GM23338 (cell line): ENCODE measurements at regions not wholly inside any gene's neighbourhood (a gene's known extent, or its start where the extent isn't known, plus 50 kb on each side); places are given as distances from the start of the nearest gene placed in this dataset.

ENCODE experiments used
- ATAC-seq: fragments of 200-7000 bp; cut with Tn5 transposase; 3 replicates; pipeline ENCODE4 v1.9.1; 2020
- DNase-seq: peaks from one replicate; pipeline ENCODE4 v3.0.0-alpha.2; 2015; ENCODE audit warnings: low spot score
- H2AFZ ChIP-seq: fragments of 200-600 bp; sonication (generic); 2 replicates; pipeline ENCODE4 v1.8.0; 2016; ENCODE audit warnings: antibody characterized with exemption, mild to moderate bottlenecking, moderate library complexity
- H3F3A ChIP-seq: fragments of 200-600 bp; sonication (generic); replicated peaks from 2 replicates; pipeline ENCODE4 v1.8.0; 2017; ENCODE audit warnings: antibody characterized with exemption, mixed run types, low read depth
- H3K27ac ChIP-seq: fragments of 200-600 bp; sonication (generic); 2 replicates; pipeline ENCODE4 v1.6.1; 2016; ENCODE audit warnings: low read depth
- H3K27me3 ChIP-seq: fragments of 200-600 bp; sonication (generic); 2 replicates; pipeline ENCODE4 v1.8.0; 2016; ENCODE audit warnings: mild to moderate bottlenecking, mixed run types, moderate library complexity; ENCODE audit not compliant: insufficient read depth
- H3K36me3 ChIP-seq: fragments of 200-600 bp; sonication (generic); 2 replicates; pipeline ENCODE4 v1.8.0; 2016; ENCODE audit warnings: mild to moderate bottlenecking; ENCODE audit not compliant: insufficient read depth
- H3K4me1 ChIP-seq: fragments of 200-600 bp; sonication (generic); 2 replicates; pipeline ENCODE4 v1.8.0; 2016; ENCODE audit warnings: mild to moderate bottlenecking, moderate library complexity; ENCODE audit not compliant: insufficient read depth
- H3K4me2 ChIP-seq: fragments of 200-600 bp; sonication (generic); 2 replicates; pipeline ENCODE4 v1.7.1; 2017; ENCODE audit warnings: mixed run types
- H3K4me3 ChIP-seq: fragments of 200-600 bp; sonication (generic); 2 replicates; pipeline ENCODE4 v1.6.1; 2016; ENCODE audit warnings: mixed run types
- H3K79me2 ChIP-seq: fragments of 200-600 bp; sonication (generic); replicated peaks from 2 replicates; pipeline ENCODE4 v1.8.0; 2017; ENCODE audit warnings: mild to moderate bottlenecking; ENCODE audit not compliant: insufficient read depth
- H3K9me2 ChIP-seq: fragments of 200-600 bp; sonication (generic); 2 replicates; pipeline ENCODE4 v1.8.0; 2017; ENCODE audit not compliant: insufficient read depth
- H4K20me1 ChIP-seq: fragments of 200-600 bp; sonication (generic); replicated peaks from 2 replicates; pipeline ENCODE4 v1.8.0; 2017; ENCODE audit warnings: mild to moderate bottlenecking; ENCODE audit not compliant: insufficient read depth
- H3K27ac Mint-ChIP-seq: 2 replicates; pipeline ENCODE4 v1.8.0; 2020; ENCODE audit warnings: inconsistent platforms, mild to moderate bottlenecking, moderate library complexity, mixed read lengths
- H3K27me3 Mint-ChIP-seq: 3 replicates; pipeline ENCODE4 v1.8.0; 2022; ENCODE audit warnings: low read depth, mild to moderate bottlenecking, moderate library complexity, mixed read lengths, inconsistent platforms; ENCODE audit not compliant: insufficient read depth, poor library complexity
- H3K36me3 Mint-ChIP-seq: 3 replicates; pipeline ENCODE4 v1.8.0; 2021; ENCODE audit warnings: low read depth, mild to moderate bottlenecking, inconsistent platforms, moderate library complexity, mixed read lengths
- H3K4me1 Mint-ChIP-seq: 3 replicates; pipeline ENCODE4 v1.8.0; 2020; ENCODE audit warnings: mild to moderate bottlenecking, inconsistent platforms, mixed read lengths
- H3K4me3 Mint-ChIP-seq: 3 replicates; pipeline ENCODE4 v1.8.0; 2021; ENCODE audit warnings: moderate library complexity, mild to moderate bottlenecking, inconsistent platforms, mixed read lengths
- H3K9me3 Mint-ChIP-seq: 3 replicates; pipeline ENCODE4 v1.8.0; 2020; ENCODE audit warnings: moderate library complexity, mild to moderate bottlenecking, inconsistent platforms, mixed read lengths
- EZH2 ChIP-seq: fragments of 200-600 bp; sonication (generic); IDR thresholded peaks from one replicate; pipeline ENCODE4 v1.8.0; 2017; ENCODE audit warnings: antibody characterized with exemption, mild to moderate bottlenecking, low read depth; ENCODE audit not compliant: unreplicated experiment
- JUNB ChIP-seq: IDR thresholded peaks from one replicate; pipeline ENCODE4 v1.6.1; 2016; ENCODE audit warnings: antibody characterized with exemption; ENCODE audit not compliant: unreplicated experiment
- POLR2AphosphoS5 ChIP-seq: IDR thresholded peaks from 2 replicates; pipeline ENCODE4 v1.6.1; 2016; ENCODE audit warnings: antibody characterized with exemption, low read depth
- ZNF331 ChIP-seq: fragments of 250-450 bp; sonication (Bioruptor Pico); IDR thresholded peaks from 2 replicates; pipeline ENCODE4 v1.5.0; 2020; ENCODE audit warnings: low read depth, mild to moderate bottlenecking, moderate library complexity
- TF ChIP-seq, protein P1 (sequence below), 2 experiments: fragments of 200-600 bp in 1 of 2; sonication (generic) in 1 of 2; conservative IDR thresholded peaks; 2 replicates each; pipeline versions ENCODE4 v1.5.1 to v1.6.1; 2016 to 2017; ENCODE audit warnings: antibody characterized with exemption in 2 of 2, low read depth in 2 of 2, mild to moderate bottlenecking in 2 of 2, moderate library complexity in 1 of 2
- TF ChIP-seq, protein P2 (sequence below): IDR thresholded peaks from one replicate; pipeline ENCODE4 v1.6.1; 2018; ENCODE audit warnings: antibody characterized with exemption; ENCODE audit not compliant: unreplicated experiment

DNA sequence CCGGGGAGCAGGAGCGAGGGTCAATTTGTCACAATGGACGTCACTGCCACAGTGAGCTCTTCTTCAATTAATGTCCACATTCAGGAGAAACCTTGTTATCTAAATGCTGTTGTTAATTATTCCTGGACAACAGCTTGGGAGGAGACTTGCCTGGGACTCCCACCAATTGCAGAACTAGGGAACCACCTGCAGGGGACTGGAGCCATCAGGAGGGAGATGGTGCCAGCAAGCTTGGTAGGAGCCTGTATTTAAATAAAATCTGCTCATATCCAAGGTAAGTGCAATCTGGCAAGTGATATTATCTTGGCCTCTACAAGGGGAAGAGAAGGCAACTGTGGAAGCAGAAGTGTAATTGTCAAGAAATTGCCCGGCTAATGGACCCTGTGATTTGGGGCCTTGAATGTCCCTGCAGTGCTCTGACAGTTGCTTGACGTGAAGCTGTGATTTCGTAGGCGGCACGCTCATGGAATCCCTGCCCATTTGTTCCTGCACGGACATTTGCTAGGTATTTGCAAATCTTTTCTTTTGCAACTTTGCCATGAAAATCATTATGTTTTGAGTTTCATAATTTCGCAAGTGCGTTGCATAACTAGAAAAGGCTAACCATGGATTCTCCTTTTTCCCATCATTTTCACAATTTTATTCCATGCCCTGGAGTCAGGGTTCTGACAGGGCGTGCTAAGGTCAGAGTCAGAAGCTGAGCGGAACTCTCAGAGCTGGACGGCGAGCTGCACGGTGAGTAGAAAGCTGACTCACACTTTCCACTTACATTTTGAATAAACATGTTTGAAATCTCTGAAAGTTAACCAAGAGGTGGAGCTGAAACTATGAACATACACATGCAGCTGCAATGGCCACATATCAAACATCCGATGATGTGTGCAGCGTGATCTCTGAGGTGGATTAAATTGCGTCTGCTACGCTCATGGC, 84.9 kb upstream of the TCERG1L start:
- no peaks in the 10 kb centered on the region for H3K4me1 ChIP-seq
- no peak overlapping the region for H3K4me3 ChIP-seq
- TF ChIP-seq ZNF331 (CRISPR knock-in tag) (no peak), JUNB (no peak), EZH2 (no peak)
- TF ChIP-seq, protein P1, sequence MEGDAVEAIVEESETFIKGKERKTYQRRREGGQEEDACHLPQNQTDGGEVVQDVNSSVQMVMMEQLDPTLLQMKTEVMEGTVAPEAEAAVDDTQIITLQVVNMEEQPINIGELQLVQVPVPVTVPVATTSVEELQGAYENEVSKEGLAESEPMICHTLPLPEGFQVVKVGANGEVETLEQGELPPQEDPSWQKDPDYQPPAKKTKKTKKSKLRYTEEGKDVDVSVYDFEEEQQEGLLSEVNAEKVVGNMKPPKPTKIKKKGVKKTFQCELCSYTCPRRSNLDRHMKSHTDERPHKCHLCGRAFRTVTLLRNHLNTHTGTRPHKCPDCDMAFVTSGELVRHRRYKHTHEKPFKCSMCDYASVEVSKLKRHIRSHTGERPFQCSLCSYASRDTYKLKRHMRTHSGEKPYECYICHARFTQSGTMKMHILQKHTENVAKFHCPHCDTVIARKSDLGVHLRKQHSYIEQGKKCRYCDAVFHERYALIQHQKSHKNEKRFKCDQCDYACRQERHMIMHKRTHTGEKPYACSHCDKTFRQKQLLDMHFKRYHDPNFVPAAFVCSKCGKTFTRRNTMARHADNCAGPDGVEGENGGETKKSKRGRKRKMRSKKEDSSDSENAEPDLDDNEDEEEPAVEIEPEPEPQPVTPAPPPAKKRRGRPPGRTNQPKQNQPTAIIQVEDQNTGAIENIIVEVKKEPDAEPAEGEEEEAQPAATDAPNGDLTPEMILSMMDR (conservative IDR thresholded peaks at IDR 0.05; ENCODE audit: low read depth in 2 of 2): peak; percentile 23 to 37; a peak in 3 of 4 replicates
- H3K4me1 Mint-ChIP-seq: no peaks in the 10 kb centered on the region; the same call in 2 of the 3 replicates
- DNase-seq (peak; percentile 18), ATAC-seq (no peak)
- H4K20me1 ChIP-seq: no peaks in the 10 kb centered on the region
- H3K36me3 ChIP-seq: no peaks in the 10 kb centered on the region; the same call in 1 of the 2 replicates
- no peaks in the 10 kb centered on the region for H3F3A ChIP-seq
- H3K36me3 Mint-ChIP-seq: peaks cover 48% of the 10 kb centered on the region
- H3K27me3 Mint-ChIP-seq: peaks cover 7% of the 10 kb centered on the region
- no peak overlapping the region for H3K4me2 ChIP-seq
- no peaks in the 10 kb centered on the region for H3K79me2 ChIP-seq
- 0 out of 2 replicates have a peak, but pooled peaks cover 2% of the 10 kb centered on the region for H3K9me2 ChIP-seq
- H3K9me3 Mint-ChIP-seq: peaks cover 99% of the 10 kb centered on the region
- no peaks in the 10 kb centered on the region for H3K27me3 ChIP-seq
- H3K27ac ChIP-seq: no peak overlapping the region
- no peak overlapping the region for H3K27ac Mint-ChIP-seq
- H3K4me3 Mint-ChIP-seq: no peak overlapping the region
- no peak overlapping the region for H2AFZ ChIP-seq

DNA sequence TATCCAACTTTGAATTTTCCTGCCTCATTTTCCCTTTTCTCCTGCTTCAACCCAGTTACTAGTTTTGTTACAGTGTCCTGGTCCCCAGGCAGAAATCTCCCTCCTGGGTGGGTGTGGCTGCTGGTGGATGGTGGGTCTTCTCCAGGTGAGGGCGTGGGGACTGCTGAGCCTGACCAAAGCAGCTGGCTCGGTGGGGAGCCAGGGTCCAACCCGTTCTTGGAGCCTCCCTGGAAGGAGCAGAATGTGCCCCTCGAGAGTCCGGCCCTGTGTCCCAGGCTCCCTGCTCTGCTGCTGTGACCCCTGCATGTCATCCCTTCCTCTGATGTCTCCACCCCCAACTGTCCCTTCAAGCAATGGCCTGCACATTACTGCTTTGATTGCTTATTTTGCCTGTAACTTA, 86.6 kb upstream of the TCERG1L start:
- Histone ChIP-seq H3K4me1 (no peaks in the 10 kb centered on the region), H4K20me1 (no peaks in the 10 kb centered on the region), H3K4me2 (no peak overlapping the region), H3K9me2 (0 out of 2 replicates have a peak, but pooled peaks cover 2% of the 10 kb centered on the region), H2AFZ (no peak overlapping the region), H3K36me3 (no peaks in the 10 kb centered on the region; the same call in 1 of the 2 replicates), H3K27ac (no peak overlapping the region), H3K79me2 (no peaks in the 10 kb centered on the region), H3K27me3 (no peaks in the 10 kb centered on the region), H3K4me3 (no peak overlapping the region), H3F3A (no peaks in the 10 kb centered on the region)
- TF ChIP-seq, protein P2, sequence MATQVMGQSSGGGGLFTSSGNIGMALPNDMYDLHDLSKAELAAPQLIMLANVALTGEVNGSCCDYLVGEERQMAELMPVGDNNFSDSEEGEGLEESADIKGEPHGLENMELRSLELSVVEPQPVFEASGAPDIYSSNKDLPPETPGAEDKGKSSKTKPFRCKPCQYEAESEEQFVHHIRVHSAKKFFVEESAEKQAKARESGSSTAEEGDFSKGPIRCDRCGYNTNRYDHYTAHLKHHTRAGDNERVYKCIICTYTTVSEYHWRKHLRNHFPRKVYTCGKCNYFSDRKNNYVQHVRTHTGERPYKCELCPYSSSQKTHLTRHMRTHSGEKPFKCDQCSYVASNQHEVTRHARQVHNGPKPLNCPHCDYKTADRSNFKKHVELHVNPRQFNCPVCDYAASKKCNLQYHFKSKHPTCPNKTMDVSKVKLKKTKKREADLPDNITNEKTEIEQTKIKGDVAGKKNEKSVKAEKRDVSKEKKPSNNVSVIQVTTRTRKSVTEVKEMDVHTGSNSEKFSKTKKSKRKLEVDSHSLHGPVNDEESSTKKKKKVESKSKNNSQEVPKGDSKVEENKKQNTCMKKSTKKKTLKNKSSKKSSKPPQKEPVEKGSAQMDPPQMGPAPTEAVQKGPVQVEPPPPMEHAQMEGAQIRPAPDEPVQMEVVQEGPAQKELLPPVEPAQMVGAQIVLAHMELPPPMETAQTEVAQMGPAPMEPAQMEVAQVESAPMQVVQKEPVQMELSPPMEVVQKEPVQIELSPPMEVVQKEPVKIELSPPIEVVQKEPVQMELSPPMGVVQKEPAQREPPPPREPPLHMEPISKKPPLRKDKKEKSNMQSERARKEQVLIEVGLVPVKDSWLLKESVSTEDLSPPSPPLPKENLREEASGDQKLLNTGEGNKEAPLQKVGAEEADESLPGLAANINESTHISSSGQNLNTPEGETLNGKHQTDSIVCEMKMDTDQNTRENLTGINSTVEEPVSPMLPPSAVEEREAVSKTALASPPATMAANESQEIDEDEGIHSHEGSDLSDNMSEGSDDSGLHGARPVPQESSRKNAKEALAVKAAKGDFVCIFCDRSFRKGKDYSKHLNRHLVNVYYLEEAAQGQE: no peak
- TF ChIP-seq POLR2AphosphoS5 (no peak), JUNB (no peak)
- peaks cover 99% of the 10 kb centered on the region for H3K9me3 Mint-ChIP-seq
- no peaks in the 10 kb centered on the region; the same call in 2 of the 3 replicates for H3K4me1 Mint-ChIP-seq
- peaks cover 57% of the 10 kb centered on the region for H3K36me3 Mint-ChIP-seq
- ATAC-seq (no peak), DNase-seq (no peak)
- H3K27me3 Mint-ChIP-seq: peaks cover 7% of the 10 kb centered on the region
- H3K27ac Mint-ChIP-seq: no peak overlapping the region
- H3K4me3 Mint-ChIP-seq: no peak overlapping the region
